ENCODE measurements at regions not wholly inside any gene's neighbourhood (a gene's known extent, or its start where the extent isn't known, plus 50 kb on each side); places are given as distances from the start of the nearest gene placed in this dataset.
A peak's percentile ranks its signal among the peaks of the same experiment; 100 is the strongest.

DNA sequence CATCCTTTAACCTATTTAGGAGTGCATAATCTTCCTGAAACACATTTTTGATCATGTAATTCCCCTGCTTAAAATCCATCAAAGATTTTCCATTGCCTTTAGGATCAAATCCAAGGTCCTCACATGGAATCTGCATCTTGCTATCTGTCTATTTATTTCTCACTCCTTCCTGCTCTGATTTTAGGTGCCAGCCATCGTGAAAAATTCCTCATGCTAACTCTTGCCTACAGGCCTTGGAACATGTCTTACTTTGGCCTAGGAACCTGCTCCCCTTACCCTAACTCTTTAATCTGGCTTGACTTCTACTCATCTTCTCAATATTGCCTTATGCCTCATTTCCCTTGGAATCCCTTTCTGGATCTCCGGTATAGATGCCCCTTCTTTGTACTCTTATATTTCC, 1074.3 kb downstream of the TTLL7 start:
- no peak for DNase-seq

DNA sequence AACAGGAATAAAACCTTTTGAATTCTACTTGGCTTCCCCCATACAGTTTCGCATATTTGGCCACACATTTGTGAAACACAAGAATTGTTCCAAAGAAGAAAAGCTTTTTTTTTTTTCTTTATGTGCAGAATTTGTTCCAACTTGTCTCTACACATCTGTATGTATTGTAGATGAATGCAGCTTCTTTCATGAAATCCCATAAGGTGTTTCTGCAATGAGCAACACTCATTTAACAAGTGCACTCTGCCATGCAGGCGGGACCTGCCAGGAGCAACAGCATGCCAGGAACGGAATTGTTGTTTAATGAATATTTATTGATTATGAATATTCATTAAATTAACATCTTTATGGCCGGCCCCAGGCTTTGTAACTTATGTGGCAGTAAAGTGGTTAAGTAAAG, 1075.0 kb downstream of the TTLL7 start:
- DNase-seq = no peak

DNA sequence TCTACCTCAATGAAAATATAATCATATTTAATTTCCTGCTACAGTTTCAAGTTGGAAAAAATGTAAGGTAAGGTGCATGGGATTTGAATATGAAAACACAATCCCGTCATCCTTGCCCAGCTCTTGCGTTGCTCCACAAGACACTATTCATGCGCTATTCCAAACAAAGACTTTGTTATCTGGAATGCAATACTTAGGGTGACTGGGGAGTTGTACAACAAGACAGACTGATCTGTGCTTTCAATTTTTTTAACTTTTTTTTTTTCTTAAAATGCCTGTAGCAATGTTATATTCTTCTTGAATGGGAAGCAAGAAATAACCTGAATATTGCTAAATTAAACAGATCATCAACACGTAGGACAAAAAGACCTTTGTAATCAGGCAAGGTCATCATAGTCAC, 1077.2 kb downstream of the TTLL7 start:
- no peak for DNase-seq

DNA sequence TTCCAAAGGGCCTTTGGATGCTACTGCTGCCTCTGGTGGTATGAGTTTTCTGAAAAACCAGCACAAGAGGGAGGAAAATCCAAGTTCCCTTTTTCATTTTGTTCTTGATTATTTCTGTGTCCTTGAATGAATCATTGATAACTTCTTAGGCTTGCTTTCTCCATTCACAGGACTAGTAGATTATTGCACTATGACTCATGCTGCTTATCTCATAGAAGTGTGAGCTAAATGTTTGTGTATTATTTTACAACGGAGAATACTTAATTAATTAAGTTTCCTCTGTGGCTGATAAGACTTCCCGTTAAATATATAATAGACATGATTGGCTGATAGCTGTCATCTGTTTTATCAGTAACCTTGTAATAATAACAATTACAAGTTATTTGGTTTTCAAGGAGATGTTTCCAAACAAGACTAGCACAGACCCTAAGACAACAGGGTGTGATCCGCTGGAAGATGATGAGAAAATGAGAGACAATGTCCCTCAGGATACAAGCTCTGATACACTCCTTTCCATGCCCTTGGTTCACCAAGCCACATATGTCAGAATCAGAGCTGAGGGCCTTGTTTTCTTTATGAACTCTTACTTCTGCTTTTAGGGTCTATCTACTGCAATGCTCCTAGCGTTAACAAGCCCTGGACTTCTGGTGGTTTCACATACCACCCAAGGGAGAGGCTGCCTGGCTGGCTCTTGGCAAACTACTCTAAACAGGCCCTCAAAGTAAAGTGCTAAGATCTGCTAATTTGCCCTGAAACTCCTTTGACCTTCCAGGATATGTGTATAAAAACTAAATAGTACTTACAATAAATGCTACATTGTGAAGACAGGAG, 1078.3 kb downstream of the TTLL7 start:
- no peak for DNase-seq

DNA sequence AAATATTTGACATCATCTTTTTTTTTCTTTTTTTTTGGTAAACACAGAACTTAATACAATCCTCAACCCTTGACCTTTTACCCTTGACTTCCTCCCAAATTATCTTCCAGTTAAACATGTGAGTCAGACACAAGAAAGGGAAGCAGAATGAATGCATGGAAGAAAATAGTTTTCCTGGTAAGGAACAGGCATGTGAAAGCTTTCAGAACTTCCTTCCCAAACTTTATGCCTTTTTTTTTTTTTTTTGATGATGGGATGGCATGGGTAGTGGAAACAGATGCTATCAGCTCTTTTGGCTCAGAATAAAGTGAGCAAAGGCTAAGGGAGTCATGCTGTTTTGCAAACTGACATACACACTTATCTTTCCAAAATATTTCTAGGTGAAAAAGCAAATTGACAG, 1079.1 kb downstream of the TTLL7 start:
- no peak for DNase-seq

DNA sequence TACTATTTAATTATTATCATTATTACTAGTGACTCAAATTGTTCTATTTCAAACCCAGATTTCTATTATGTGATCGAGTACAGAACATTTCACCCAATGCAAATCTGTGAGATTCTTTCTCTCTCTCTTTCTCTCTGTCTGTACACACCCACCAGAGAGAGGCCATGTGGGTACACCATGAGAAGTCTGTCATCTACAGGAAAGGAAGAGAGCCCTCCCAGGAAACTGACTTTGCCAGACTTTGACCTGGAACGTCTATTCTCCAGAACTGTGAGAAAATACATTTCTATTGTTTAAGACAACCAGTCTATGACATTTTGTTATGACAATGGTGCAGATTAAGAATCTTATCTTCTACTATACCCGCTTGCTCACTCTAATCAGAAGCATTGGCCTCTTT, 1091.6 kb downstream of the TTLL7 start:
- DNase-seq = no peak

DNA sequence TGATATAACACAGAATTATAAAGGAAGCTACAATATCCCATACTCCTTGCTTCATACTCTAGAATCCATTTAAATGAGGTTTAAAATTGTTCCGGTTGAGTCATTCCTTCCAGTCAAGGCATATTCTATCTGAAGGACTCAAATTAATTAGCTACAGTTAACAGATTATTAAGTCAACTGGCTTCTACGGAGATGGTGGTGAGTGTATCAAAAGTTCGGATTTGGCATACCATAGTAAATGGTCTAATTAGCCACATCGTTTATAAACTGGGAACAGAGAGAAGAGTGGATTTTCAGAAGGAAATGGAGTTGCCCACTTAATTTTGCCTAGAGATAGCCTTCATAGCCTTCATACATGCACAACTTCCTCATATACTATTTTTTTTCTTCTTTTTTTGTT, 1095.3 kb downstream of the TTLL7 start:
- no peak for DNase-seq

DNA sequence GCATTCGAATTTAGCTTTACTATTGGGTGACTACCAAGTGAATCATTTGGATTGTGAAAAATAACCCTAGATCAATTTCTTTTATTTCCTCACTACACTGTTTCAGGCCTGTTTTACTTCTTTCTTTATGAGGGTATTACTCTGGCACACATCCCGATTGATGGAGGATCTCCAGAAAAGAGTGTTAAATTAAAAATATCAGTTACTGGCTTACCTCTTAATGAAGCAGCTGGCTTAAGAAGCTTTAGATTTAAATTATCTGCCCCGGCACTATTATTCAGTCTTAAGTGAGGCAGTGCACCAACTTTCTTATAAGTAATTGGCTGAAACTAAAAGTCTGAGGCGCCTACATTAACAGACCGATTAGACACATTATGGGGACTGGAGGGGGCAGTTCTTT, 1097.4 kb downstream of the TTLL7 start:
- DNase-seq = no peak

DNA sequence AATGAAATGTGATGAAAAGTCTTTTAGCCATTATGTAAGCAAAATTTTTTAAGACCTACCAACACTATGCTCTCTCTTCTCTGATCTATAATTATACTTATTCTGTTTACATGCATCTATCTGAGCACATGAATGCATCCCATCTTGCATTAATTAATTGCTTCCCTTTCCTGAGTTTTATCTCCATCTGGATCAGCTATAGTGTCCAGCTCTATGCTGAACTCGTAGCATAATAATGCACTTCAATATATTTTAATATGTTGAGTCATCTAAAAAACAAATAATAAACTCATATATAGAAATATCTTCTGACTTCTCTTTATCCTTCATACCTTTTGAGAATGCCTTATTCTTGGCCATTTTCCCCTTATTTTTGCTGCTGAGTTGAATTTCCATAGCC, 1097.8 kb downstream of the TTLL7 start:
- no peak for DNase-seq

DNA sequence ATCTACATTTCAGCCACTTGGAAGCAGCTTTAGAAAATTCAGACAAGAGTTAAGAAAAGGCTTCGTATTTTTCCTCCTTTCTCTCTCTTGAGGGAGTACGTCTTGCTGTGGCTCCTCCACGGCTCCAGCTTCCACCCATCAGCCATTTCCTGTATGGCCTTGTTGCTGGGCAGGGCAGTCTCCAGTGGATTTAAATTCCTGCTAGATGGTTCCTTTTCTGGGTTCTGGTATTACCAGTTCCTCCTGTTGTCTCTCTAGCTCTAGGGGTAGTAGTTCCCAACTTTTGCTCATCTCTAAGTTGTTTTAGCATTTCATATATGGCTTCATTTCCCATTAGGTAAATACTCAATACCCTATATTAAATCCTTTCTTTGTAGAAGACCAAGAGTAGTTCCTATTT, 1098.3 kb downstream of the ADGRL2 start:
- no peak for DNase-seq

DNA sequence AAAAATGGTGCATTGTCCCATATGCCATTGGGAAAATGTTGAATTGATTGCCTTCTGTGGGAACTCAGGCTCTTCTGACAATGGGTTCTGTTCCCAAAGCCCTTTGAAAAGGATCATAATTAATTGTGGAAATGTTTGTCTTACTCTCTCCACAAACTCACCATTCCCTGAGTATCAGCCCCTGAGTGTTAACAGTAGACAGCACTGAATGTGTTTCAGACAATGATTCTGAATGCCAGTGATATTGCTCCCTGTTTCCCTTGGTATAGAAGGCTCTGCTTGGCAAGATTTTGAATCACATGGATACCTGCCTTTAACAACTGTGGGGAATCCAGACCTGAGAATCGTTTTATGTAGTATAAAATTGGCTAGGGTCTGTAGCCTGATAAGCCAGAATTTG, 1096.8 kb downstream of the ADGRL2 start:
- DNase-seq = no peak

DNA sequence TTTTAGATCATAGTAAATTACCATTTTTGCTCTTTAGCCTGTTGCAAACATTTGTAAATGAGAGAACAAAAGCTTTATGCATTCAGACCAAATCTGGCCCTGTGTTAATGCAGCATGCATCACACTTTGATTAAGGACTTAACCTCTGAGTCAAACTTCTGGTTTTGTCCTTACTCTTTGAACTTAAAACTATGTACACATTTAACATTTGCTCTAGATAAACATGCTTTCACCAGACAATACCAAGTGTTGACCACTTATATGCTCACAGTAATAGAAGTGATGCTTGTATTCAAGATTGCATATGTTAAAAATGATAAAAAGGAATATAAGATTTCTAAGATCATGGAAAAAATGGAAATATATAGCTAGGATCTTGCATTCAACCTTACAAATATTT, 1095.3 kb downstream of the ADGRL2 start:
- DNase-seq = no peak

DNA sequence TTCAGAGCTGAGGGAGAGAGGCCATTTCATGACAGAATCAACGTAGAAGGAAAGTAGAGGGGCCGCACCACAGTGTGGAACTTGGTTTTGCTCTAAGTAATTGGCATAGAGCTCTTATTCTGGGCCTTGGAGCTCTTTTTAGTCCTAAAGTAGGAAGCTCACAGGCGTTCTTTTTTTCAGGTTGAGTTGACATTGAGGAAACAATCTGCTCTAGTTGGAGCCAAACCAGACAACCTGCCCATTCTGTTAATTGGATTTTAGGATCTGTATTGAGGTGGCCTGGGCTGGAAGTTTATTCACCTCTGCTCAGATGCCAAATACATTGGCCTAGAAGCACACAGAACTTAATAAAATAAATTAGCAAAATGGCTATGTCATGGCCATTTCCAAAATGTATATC, 1093.9 kb downstream of the ADGRL2 start:
- DNase-seq = peak; percentile 24

DNA sequence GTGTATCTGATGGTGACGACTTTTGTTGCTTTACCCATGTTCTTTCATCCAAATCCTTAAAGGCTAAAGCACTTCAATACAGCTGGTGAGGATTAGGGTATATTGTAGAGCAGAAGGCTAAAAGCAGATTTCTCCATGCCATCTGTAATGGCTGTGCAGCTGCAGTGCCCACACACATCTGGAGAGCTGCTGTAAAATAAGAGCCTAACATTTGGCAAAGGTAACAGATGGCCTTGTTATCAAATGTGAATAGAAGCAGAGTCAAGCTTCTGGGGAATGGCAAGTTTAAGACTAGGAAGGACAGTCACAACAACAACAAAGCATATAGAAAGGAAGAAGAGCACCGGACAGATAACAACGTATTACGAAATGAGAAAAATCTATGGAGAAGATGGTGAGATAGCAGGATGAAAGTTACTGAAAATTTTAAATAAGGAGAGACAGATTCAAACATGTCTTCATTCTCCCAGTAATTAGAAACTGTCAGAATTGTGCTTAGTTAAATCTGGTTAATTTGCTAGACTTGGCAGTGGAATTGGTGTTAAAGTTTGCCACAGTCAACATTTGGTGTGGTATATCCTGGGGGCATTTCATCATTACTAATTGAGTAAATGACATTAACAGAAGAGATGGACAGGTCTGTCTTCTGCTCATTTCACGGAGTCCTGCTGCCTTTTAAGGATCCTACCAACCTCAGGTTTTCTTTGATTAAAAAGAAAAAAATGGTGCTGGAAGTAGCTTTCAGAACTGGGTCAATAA, 1093.2 kb downstream of the ADGRL2 start:
- DNase-seq = no peak

DNA sequence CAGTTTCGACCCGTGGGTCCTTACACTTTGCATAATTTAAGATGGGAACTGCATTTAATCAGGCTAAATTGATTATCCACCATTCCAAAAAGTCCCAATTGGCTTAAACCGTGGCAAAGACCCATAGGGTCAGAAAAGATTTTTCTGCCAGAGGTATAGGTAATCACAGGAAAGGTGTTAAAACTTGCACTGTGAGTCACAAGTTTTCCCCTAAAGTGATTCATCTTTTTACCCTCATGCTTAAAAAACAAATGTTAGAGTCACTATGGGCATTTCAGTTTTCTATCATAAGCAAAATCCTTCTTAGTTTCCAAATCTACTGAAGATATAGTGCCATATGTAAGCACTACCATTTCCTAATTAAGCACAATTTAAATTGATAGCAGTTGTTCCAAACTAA, 1079.8 kb downstream of the ADGRL2 start:
- no peak for DNase-seq

DNA sequence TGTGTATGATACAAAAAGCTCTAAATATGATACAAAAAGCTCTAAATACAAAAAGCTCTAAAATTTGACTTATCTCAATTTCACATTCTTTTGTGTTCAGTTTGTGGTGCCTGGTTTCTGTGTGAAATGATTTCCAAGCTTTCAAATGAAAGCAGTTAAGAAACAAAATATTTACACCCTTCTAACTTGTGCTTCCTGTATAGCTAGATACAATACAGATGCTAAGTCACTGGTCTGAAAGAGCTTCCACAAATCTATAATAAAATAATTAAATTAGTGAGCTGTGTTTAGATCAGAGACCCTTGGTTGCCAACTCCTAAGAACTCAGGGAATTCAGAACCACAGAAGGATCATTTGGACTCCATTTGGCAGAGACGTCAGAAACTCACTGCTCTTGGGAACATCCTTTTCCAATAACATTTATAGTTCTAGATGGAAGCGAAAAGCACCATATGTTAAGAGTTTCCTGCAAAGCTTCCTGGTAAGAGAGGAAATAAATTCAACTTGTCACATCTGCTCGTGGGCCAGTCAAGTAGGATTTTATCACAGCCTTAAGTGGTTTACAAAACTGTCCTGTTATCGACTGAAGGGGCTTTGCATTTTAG, 1079.1 kb downstream of the ADGRL2 start:
- no peak for DNase-seq

DNA sequence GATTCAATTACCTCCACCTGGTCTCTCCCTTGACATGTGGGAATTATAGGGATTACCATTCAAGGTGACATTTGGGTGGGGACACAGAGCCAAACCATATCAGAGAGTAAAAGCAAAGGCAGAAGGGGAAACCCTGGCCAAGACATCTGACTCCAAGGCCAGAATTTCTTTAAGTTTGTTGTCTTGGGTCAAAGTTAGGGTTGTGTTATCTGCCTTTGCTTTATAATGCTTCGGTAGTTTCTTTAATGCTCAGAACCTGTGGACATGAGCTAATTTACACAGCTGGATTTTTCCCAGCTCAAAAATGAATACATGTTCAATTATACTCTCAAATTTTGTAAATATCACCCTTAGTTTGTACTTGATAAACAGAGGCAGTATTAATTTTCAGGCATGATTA, 1074.4 kb downstream of the ADGRL2 start:
- DNase-seq = no peak

DNA sequence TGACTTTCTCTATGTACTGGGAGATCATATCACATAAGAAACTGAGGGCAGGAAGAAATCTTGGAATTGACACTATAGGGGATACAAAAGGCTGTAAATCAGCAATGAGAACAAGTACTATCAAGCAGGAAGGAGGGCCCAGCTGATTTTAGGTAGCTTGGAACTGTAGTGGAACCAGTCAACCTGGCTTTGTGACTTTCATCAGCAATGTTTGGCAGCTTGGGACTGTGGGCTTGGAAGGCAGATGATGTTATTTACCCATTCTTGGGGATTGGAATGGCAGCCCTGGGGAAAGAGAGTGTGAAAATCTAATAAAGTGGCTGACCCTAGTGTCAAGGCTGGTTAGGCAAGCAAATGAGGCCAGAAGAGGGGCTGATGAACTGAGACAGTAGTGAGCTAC, 1073.3 kb downstream of the ADGRL2 start:
- DNase-seq = no peak

DNA sequence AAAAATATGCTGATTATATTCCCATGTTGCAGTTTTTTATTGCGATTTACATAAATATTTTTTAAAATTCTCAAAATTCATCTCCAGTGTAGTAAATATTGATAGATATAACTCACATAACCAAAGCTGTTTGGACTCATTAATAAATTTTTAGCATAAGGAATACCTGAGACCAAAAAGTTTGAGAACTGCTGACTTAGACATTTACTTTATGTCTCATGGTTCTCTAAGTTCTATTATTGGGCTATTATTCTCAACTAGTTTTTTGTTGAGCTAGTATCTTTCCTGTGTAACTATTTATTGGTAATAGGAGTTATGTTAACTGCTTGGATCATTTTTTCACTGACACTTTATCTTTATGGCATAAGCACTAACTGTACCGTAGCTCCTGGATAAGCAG, 1069.6 kb downstream of the ADGRL2 start:
- no peak for DNase-seq

DNA sequence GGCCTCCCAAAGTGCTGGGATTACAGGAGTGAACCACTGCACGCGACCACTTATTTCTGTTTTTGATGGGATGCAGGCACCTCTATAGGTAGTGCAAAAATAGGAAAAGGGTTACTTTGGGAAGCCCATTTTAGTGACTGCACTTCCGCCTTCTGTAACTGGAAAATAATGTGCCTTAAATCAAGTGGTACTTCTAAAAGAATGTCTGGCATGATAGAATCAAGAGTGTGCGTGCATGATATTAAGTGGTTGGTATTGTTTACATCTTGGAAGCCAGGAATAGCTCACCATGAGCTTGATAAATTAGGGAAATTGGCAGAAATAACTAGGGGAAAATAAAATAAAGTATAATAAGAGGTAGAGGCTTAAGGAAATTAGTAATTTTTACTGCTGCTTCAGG, 1067.0 kb downstream of the ADGRL2 start:
- no peak for DNase-seq

DNA sequence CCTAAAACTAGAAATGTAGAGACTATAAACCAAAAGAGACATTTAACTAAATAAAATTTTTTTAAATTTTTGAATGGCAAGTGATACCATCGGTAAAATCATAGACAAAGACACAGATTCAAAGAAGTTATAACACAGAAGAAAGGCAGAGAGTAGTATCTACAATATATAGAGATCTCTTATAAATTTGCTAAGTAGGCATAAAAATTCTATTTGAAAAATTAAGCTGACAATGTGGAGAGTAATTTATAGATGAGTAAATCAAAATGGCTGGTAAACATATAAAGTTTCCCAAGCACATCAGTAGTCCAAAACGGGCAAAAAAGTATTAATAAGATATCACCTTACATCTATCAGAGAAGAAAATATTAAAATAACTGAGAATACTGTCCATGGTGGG, 1061.0 kb downstream of the ADGRL2 start:
- DNase-seq = no peak

DNA sequence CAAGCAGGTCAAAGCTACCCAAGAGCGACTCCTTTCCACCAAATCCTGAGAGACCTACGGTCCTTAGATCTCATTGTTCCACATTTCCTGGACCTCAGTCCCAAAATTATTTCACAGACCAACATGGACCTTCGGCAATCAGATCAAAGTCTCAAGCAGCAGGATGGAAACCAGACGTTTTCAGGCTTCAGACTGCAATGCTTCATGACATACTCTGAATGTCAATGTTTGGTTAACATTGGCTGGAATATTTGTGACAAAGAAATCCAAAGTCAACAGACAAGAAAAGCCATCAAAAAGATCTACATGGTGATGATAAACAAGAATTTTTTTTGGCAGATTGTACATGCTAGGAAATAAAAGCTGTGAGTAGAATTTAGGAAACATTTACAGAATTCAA, 1057.3 kb downstream of the ADGRL2 start:
- DNase-seq = no peak

DNA sequence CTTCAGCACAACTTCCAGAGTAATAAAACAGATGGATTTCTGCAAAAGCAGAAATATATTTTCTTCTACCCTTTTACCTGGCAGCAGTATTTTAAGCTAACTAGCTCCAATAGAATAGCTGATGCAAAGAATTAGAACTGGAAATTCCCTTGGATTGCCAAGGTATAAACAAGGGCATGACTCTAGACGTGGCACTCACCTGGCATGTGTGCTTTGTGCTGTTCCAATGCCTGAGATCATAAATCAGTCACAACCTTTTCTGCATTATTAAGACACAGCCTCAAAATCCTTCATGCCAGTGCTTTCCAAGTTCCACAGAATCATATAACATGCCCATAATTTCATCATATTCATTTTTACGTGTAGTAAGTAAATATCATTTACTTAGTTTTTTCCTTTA, 1048.7 kb downstream of the ADGRL2 start:
- no peak for DNase-seq

DNA sequence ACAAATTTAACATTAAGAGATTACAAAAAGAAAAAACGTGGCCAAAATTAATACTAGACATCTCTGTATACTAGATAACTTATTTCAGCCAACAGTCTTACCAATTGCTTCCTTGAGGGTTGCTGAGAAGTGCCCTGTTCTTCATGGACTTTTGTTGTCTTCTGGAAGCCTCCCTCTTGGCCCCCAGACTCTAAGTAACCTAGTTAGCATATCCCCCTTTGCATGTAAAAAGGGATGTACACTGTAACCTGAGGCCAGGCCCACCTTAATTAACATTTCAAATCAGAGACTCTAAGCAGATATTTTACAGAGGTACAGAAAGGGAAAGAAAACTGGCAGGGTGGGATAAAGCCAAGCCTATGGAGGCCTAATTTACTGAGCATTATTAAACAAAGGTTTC, 1047.3 kb downstream of the ADGRL2 start:
- DNase-seq = no peak

Measured in DMS79 treated with DMSO at 0.1 percent for 48 hours (cell line).